ENCODE measurements at regions not wholly inside any gene's neighbourhood (a gene's known extent, or its start where the extent isn't known, plus 50 kb on each side); places are given as distances from the start of the nearest gene placed in this dataset.

- no TSS peak for BruUV-seq (replicated peaks)
- DNase-seq, result no peak
- no peaks in the 10 kb centered on the region for H3F3A ChIP-seq (ENCODE audit: insufficient read depth, low read depth)
Observed at GRCh38 chr11:32204751-32205150, 113.9 kb downstream of the RCN1 start.

GRCh38 chr11:32210556-32210955 is 119.7 kb downstream of the RCN1 start:
- DNase-seq, result no peak
- H3F3A ChIP-seq (ENCODE audit: insufficient read depth, low read depth), result no peaks in the 10 kb centered on the region
- BruUV-seq (replicated peaks), result no TSS peak
- POLR2A ChIA-PET (ENCODE audit: unreplicated experiment), result no interaction called here
- H2AFZ ChIP-seq, result no peak overlapping the region; the same call in 1 of the 2 replicates
- H3K4me1 ChIP-seq (replicated peaks; ENCODE audit: insufficient read depth), result no peaks in the 10 kb centered on the region
- no peak overlapping the region for H3K4me3 ChIP-seq
- no peaks in the 10 kb centered on the region for H4K20me1 ChIP-seq (ENCODE audit: insufficient read depth)
- H3K36me3 ChIP-seq (ENCODE audit: low read depth), result no peaks in the 10 kb centered on the region
- no peaks in the 10 kb centered on the region for H3K9me2 ChIP-seq (ENCODE audit: insufficient read depth)
- no peak for TF ChIP-seq EZH2 (IDR thresholded peaks at IDR 0.05; ENCODE audit: low read depth)
- TF ChIP-seq CTCF (conservative IDR thresholded peaks at IDR 0.05), result no peak
- no peaks in the 10 kb centered on the region for H3K9me3 ChIP-seq (ENCODE audit: insufficient read depth, low read depth)
- H3K27ac ChIP-seq, result no peak overlapping the region
- no peak overlapping the region for H3K4me2 ChIP-seq
- H3K79me2 ChIP-seq (ENCODE audit: low read depth), result no peaks in the 10 kb centered on the region
- intact Hi-C loops (cut with micrococcal nuclease; ENCODE audit: unreplicated experiment), result no loop called here
- CTCF ChIA-PET, result no interaction called here
- H3K27me3 ChIP-seq (ENCODE audit: insufficient read depth, low read depth), result peaks cover 80% of the 10 kb centered on the region

More at GRCh38 chr11:32204751-32205150, 113.9 kb downstream of the RCN1 start:
- peaks cover 36% of the 10 kb centered on the region for H3K27me3 ChIP-seq (ENCODE audit: insufficient read depth, low read depth)
- no peak overlapping the region for H2AFZ ChIP-seq
- intact Hi-C loops (cut with micrococcal nuclease; ENCODE audit: unreplicated experiment), result no loop called here
- no peaks in the 10 kb centered on the region for H4K20me1 ChIP-seq (ENCODE audit: insufficient read depth)
- H3K4me2 ChIP-seq, result no peak overlapping the region
- ChIA-PET POLR2A (ENCODE audit: unreplicated experiment) (no interaction called here), CTCF (no interaction called here)
- no peaks in the 10 kb centered on the region for H3K9me3 ChIP-seq (ENCODE audit: insufficient read depth, low read depth)
- H3K79me2 ChIP-seq (ENCODE audit: low read depth), result no peaks in the 10 kb centered on the region
- no peaks in the 10 kb centered on the region for H3K36me3 ChIP-seq (ENCODE audit: low read depth)
- H3K4me3 ChIP-seq, result no peak overlapping the region
- no peak overlapping the region for H3K27ac ChIP-seq
- TF ChIP-seq CTCF (conservative IDR thresholded peaks at IDR 0.05), result no peak
- TF ChIP-seq EZH2 (IDR thresholded peaks at IDR 0.05; ENCODE audit: low read depth), result no peak
- H3K9me2 ChIP-seq (ENCODE audit: insufficient read depth), result no peaks in the 10 kb centered on the region
- no peaks in the 10 kb centered on the region for H3K4me1 ChIP-seq (replicated peaks; ENCODE audit: insufficient read depth)

- no peak overlapping the region for H3K27ac ChIP-seq
- no peak overlapping the region for H2AFZ ChIP-seq
- H3K27me3 ChIP-seq (ENCODE audit: insufficient read depth, low read depth), result peaks cover 63% of the 10 kb centered on the region
- POLR2A ChIA-PET (ENCODE audit: unreplicated experiment), result no interaction called here
- no peaks in the 10 kb centered on the region for H3K9me2 ChIP-seq (ENCODE audit: insufficient read depth)
- no peaks in the 10 kb centered on the region for H3K4me1 ChIP-seq (replicated peaks; ENCODE audit: insufficient read depth)
- H3K36me3 ChIP-seq (ENCODE audit: low read depth), result no peaks in the 10 kb centered on the region
- no peak for DNase-seq
- no peaks in the 10 kb centered on the region for H3F3A ChIP-seq (ENCODE audit: insufficient read depth, low read depth)
- intact Hi-C loops (cut with micrococcal nuclease; ENCODE audit: unreplicated experiment), result no loop called here
- H3K79me2 ChIP-seq (ENCODE audit: low read depth), result no peaks in the 10 kb centered on the region
- H4K20me1 ChIP-seq (ENCODE audit: insufficient read depth), result no peaks in the 10 kb centered on the region
- no peaks in the 10 kb centered on the region for H3K9me3 ChIP-seq (ENCODE audit: insufficient read depth, low read depth)
- no TSS peak for BruUV-seq (replicated peaks)
- TF ChIP-seq CTCF (conservative IDR thresholded peaks at IDR 0.05), result no peak
- no peak for TF ChIP-seq EZH2 (IDR thresholded peaks at IDR 0.05; ENCODE audit: low read depth)
- H3K4me2 ChIP-seq, result no peak overlapping the region
- CTCF ChIA-PET, result no interaction called here
- H3K4me3 ChIP-seq, result no peak overlapping the region
Observed at GRCh38 chr11:32213223-32213622, 122.3 kb downstream of the RCN1 start.

All from PC-9 (cell line).